Effector memory CD8-positive, alpha-beta T cell (primary cell): ENCODE measurements at regions not wholly inside any gene's neighbourhood (a gene's known extent, or its start where the extent isn't known, plus 50 kb on each side); places are given as distances from the start of the nearest gene placed in this dataset.
"Not testable (repeated sequence)": the region's sequence is repeated elsewhere in the genome, so short reads cannot be mapped to it uniquely, and the experiment has no call there.

Source experiments
- ATAC-seq: fragments of 150-1000 bp; cut with Tn5 transposase; replicated peaks from 2 replicates; pipeline ENCODE4 v1.10.0; 2021; ENCODE audit warnings: mild to moderate bottlenecking, moderate library complexity
- DNase-seq, 3 experiments: peaks; one replicate each; pipeline ENCODE4 v3.0.0; 2021
- H3K27ac Mint-ChIP-seq, 2 donors: one replicate each; pipeline ENCODE4 v1.8.0; 2022; ENCODE audit warnings: mild to moderate bottlenecking in 2 of 2, mixed read lengths in 2 of 2, moderate library complexity in 2 of 2
- H3K27me3 Mint-ChIP-seq, 2 donors: one replicate each; pipeline ENCODE4 v1.8.0; 2022; ENCODE audit warnings: mixed read lengths in 2 of 2
- H3K36me3 Mint-ChIP-seq: one replicate; pipeline ENCODE4 v1.8.0; 2022; ENCODE audit warnings: mild to moderate bottlenecking, moderate library complexity, mixed read lengths; ENCODE audit not compliant: insufficient read depth
- H3K4me1 Mint-ChIP-seq, 2 donors: one replicate each; pipeline ENCODE4 v1.8.0; 2022; ENCODE audit warnings: low read depth in 2 of 2, mixed read lengths in 2 of 2
- H3K4me3 Mint-ChIP-seq, 2 donors: one replicate each; pipeline ENCODE4 v1.8.0; 2022; ENCODE audit warnings: mild to moderate bottlenecking in 2 of 2, mixed read lengths in 2 of 2, moderate library complexity in 2 of 2
- H3K9me3 Mint-ChIP-seq, 2 donors: one replicate each; pipeline ENCODE4 v1.8.0; 2022; ENCODE audit warnings: mixed read lengths in 2 of 2

DNA sequence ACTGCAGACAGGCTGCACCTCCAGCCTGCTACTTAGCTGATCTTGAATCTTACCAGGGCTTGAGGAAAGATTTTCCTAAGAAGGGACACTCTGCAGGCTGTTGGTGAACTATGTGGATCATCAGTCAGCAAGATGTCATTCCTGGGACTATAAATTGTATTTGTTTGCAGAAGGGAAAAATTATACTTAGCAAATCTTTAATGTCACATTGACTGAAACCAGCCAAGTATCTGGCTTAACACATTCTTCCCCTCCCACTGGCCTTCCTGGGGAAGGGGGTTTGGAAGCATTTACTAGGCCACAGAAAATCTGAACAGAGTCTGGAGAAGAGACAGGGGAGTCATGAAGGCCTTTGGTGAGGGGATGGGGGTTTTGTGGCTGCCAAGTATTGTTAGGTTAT, 156.7 kb upstream of the EOLA2 start:
- Mint-ChIP-seq H3K9me3 (no peaks in the 10 kb centered on the region), H3K36me3 (no peaks in the 10 kb centered on the region), H3K27me3 (peaks cover 0 to 14% of the 10 kb centered on the region in 2 donors), H3K4me3 (no peak overlapping the region), H3K4me1 (no peaks in the 10 kb centered on the region), H3K27ac (no peak overlapping the region)
- DNase-seq (no peak), ATAC-seq (no peak)

DNA sequence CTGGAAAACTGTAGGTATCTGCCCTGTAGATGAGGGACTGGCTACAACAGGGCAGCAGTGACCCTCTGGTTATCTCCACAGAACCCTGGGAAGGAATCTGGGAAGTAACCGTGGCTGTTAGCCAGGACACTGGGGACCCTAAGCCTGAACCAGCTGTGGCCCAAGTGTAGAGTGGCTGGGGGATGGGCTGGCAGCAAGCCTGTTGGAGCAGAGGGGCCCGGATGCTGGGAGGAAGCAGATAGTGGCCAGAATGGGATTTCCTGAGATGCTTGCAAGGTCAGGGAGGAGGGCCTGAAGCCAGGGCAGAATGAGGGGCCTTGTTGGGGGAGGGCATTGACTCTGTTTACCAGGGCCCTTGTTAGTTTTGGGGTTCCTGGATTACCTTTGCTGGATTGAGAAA, 161.0 kb upstream of the EOLA2 start:
- Mint-ChIP-seq H3K4me1 (no peaks in the 10 kb centered on the region), H3K4me3 (no peak overlapping the region), H3K27me3 (peaks cover 0 to 6% of the 10 kb centered on the region in 2 donors), H3K27ac (no peak overlapping the region), H3K9me3 (no peaks in the 10 kb centered on the region), H3K36me3 (no peaks in the 10 kb centered on the region)
- ATAC-seq, result no peak
- no peak for DNase-seq

DNA sequence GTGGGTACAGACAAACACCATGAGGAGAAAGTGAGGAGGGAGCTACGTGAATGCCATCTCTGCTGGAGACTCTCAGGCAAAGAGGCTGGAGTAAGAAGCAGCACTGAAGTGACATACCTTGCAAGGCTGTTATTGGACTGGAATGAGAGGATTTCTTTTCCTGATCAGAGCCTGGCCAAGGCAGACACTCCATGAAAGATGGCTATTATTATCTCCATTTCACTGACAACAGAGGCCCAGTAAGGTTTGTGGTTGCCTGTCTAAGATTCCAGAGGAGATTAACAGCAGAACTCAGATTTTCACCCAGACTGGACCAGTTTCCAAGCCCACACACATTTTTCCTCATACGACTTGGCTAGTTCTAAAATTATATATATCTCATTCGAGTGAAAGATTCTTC, 162.0 kb upstream of the EOLA2 start:
- H3K4me1 Mint-ChIP-seq, result no peaks in the 10 kb centered on the region
- no peak overlapping the region for H3K4me3 Mint-ChIP-seq
- H3K9me3 Mint-ChIP-seq, result no peaks in the 10 kb centered on the region
- H3K36me3 Mint-ChIP-seq, result no peaks in the 10 kb centered on the region
- peaks cover 0 to 6% of the 10 kb centered on the region in 2 donors for H3K27me3 Mint-ChIP-seq
- no peak for DNase-seq
- ATAC-seq, result no peak
- no peak overlapping the region for H3K27ac Mint-ChIP-seq

DNA sequence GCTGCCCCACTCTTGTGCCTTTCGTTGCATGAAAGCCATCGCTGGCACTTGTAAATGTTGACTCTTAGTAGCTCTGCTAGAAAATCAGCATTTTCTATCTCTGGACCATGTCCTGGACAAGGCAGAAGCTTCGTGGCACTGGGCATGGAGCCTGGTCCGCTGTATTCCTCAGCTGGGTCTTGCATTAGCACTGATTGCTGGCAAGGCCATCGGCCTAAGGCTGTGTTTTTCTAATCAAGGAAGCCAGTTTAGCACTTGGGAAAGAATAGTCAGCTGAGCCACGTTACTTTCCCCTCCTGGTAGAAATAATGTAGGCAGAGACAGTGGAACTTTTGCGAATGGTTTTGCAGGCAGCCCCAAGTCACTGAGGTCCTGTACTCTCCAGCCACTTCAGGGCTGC, 180.2 kb upstream of the EOLA2 start:
- no peak for ATAC-seq
- peaks cover 11 to 44% of the 10 kb centered on the region in 2 donors for H3K27me3 Mint-ChIP-seq
- no peaks in the 10 kb centered on the region for H3K36me3 Mint-ChIP-seq
- no peak for DNase-seq
- no peak overlapping the region for H3K4me3 Mint-ChIP-seq
- no peaks in the 10 kb centered on the region for H3K9me3 Mint-ChIP-seq
- H3K27ac Mint-ChIP-seq, result no peak overlapping the region
- H3K4me1 Mint-ChIP-seq, result no peaks in the 10 kb centered on the region

DNA sequence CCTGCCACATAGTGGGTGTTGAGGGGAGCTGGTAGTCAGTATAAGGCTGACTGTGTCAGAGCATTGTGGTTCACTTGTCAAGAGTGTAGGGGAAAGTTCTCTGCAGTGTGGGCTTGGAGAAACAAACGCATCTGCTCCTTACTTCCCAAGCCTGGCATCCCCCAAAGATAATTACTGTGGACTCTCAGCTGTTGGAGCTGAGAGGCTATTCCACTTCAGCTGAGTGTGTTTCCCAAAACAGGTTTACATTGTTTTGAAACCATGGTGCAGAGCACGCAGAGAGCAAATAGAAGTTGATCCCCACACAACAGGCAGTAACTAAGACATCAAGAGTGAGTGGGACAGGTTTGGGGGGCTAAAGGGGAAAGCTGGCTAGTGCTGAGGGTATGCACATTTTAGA, 181.0 kb upstream of the EOLA2 start:
- Mint-ChIP-seq H3K36me3 (no peaks in the 10 kb centered on the region), H3K27me3 (peaks cover 18 to 43% of the 10 kb centered on the region in 2 donors), H3K9me3 (no peaks in the 10 kb centered on the region), H3K4me1 (no peaks in the 10 kb centered on the region), H3K4me3 (no peak overlapping the region), H3K27ac (no peak overlapping the region)
- ATAC-seq, result no peak
- no peak for DNase-seq

DNA sequence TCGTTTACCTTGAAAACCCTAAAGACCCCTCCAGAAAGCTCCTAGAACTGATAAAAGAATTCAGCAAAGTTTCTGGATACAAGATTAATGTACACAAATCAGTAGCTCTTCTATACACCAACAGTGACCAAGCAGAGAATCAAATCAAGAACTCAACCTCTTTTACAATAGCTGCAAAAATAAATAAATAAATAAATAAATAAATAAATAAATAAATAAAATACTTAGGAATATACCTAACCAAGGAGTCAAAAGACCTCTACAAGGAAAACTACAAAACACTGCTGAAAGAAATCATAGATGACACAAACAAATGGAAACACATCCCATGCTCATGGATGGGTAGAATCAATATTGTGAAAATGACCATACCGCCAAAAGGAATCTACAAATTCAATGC, 186.8 kb upstream of the EOLA2 start:
- H3K27me3 Mint-ChIP-seq, result peaks cover 14 to 30% of the 10 kb centered on the region in 2 donors
- ATAC-seq, H3K36me3 Mint-ChIP-seq, H3K27ac Mint-ChIP-seq, H3K9me3 Mint-ChIP-seq, H3K4me1 Mint-ChIP-seq, DNase-seq, H3K4me3 Mint-ChIP-seq: not testable (repeated sequence)

DNA sequence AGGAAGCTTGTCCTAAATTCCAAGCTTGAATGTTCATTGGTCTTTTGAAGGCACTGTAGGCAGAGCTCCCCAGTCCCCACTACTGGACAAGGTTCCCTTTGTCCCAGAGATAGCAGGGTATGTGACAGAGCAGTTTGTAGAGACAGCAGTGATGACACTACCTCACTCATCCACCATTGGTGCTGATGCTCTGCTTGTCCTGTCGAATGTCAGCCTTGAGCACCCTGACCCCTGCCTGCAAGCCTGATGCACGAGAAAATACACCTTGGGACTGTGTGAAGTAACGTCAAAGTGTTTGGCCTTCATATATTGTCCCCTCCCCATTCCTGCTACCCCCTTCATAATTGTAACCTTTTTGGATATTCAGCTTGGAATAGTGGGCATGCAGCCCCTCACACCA, 188.9 kb upstream of the EOLA2 start:
- Mint-ChIP-seq H3K27me3 (peaks cover 8 to 19% of the 10 kb centered on the region in 2 donors), H3K9me3 (no peaks in the 10 kb centered on the region), H3K4me3 (no peak overlapping the region), H3K36me3 (no peaks in the 10 kb centered on the region), H3K4me1 (no peaks in the 10 kb centered on the region), H3K27ac (no peak overlapping the region)
- DNase-seq (no peak), ATAC-seq (no peak)

DNA sequence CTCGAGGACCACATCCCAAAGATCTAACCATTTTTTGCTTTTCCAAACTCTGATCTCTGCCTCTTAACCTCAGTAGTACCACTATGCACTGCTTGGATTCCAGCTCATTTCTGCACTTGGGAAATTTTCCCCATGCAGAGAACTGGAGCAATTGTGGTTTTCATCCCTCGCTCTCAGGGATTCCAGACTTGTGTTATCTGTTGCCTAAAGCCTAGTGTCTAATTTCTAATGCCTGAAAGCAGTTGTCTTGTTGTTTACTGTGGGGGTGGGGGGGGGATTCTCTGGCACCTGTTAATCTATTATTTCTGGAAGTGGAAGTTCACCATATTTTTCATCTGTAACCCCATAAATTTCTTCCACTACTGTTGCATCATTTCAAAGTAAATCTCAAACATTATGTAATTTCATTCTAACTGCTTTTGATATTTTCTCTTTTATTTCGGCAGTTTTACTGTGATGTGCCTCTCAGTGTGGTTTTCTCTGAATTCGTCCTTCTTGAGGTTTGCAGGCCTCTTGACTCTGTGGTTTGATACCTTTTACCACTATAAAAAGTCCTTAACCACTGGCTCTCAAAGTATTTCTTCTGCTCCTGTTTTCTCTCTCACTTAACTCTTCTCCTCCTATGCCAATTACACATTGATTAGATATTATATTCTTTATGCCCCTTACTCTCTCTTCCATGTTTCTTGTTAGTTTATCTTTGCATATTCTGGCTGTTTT, 205.6 kb upstream of the EOLA2 start:
- no peak overlapping the region for H3K4me3 Mint-ChIP-seq

DNA sequence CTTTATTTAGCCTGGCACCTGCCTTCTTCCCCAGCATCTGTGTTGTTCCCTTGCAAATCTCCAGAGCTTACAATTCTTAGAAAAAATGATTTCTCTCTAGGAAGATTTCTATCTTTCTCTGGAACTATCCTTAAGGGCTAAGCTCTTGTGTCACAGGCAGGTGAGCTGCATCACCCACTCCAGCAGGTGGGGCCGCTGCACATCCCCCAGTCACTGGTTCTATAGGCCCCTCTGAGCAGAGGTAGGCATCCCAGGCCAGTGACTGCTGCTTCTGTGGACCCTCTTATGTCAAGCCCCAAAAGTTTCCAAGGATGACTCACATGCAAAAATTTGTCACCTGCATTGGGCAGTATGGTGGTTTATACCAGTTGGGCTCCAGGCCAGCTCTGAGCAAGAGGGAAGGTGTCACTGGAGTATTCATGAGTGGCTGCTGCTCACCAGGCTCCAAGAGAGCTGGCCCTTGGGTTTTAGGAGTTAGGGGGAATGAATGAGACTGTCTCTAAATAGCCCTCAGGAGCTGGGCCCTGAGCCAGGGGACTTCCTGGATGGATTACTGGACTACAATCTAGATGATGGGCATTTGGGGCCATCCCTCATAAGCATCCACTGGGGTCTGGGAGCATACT, 208.1 kb upstream of the EOLA2 start:
- Mint-ChIP-seq H3K27ac (no peak overlapping the region), H3K27me3 (peaks cover 6 to 7% of the 10 kb centered on the region in 2 donors), H3K9me3 (no peaks in the 10 kb centered on the region), H3K4me3 (no peak overlapping the region), H3K36me3 (no peaks in the 10 kb centered on the region), H3K4me1 (peaks cover 0 to 4% of the 10 kb centered on the region in 2 donors)
- DNase-seq (no peak), ATAC-seq (no peak)

More for the DNA sequence above, 205.6 kb upstream of the EOLA2 start:
- Mint-ChIP-seq H3K4me1 (peaks cover 0 to 4% of the 10 kb centered on the region in 2 donors), H3K9me3 (no peaks in the 10 kb centered on the region), H3K27me3 (peaks cover 6 to 12% of the 10 kb centered on the region in 2 donors), H3K27ac (no peak overlapping the region), H3K36me3 (no peaks in the 10 kb centered on the region)
- ATAC-seq (no peak), DNase-seq (no peak)

DNA sequence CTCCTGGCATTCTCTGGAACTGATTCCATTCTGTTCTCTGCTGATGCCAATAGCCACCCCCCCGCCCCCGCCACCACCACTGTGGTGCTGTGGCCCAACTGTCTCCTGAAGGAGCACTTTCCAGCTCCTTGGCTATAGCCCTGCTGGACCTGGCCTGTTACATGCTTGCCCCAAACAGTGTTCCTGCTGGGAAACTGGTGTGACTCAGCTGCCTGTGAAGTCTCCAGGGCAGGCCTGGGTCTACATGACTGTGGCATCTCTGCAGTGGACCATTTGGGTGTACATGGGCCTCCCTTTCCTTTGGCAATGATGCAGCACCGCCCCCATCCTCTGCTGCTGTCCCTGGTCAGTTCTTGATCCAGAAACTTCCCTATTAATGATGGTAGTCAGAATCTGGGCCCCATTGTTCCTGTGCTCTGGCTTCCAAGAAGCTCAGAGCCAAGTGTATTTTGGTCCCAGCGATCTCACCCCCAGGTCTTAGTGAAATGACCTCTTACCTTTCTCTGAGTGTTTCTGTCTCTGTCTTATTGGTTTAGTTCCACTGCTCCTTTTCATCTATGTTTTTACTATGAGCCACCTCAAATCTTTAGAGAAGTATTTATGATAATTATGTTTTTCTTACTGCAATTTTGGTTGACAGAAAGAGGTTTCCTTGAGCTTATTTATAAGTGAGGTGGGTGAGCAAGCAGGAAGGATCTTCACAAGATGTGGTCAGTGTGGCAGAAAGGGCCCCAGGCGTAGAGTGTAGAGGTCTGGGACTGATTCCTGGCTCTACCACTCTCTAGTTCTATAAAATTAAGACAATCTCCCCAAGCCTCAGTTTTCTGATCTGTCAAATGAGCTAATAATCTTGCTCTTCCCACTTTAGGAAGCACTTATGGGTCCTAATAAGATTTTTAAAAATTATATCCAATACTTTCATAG, 210.7 kb upstream of the EOLA2 start:
- H3K9me3 Mint-ChIP-seq, result no peaks in the 10 kb centered on the region
- DNase-seq, result no peak
- no peaks in the 10 kb centered on the region for H3K36me3 Mint-ChIP-seq

DNA sequence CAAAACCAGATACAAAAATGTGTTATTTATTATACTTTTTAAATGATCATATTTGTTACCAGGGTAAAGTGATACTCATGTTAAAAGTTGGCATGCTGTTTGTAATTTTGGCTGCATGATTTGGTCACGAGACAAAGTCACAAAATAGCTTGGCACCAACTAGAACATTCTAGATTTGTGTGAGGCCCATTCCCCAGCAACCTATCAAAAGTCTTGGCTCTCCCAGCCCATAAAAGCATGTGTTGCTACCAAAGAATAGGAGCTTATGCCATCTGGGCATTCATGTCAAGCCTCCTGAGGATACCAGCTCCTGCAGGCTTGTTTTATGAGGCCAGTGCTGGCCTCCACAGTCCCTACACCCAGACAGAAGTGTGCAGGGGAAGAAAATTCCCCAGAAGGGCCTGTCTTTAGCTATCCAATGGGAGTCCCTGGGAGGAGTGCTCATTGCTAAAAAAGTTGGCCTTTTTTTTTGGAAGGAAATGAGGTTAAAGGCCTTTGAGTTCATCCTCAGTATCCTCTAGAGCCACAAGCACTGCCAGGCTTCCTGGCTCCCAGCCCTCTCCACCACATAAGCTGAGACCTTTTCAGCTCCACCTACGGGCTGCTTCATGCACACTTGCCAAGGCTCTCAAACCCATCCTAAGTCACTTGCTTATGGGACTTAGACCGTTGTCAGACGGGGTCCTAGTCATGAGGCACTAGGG, 211.9 kb upstream of the EOLA2 start:
- no peak overlapping the region for H3K27ac Mint-ChIP-seq
- no peak overlapping the region for H3K4me3 Mint-ChIP-seq
- no peaks in the 10 kb centered on the region for H3K9me3 Mint-ChIP-seq
- ATAC-seq (no peak), DNase-seq (no peak)
- H3K36me3 Mint-ChIP-seq, result no peaks in the 10 kb centered on the region
- H3K4me1 Mint-ChIP-seq, result no peaks in the 10 kb centered on the region
- H3K27me3 Mint-ChIP-seq, result peaks cover 0 to 6% of the 10 kb centered on the region in 2 donors

More for the DNA sequence above, 210.7 kb upstream of the EOLA2 start:
- H3K4me1 Mint-ChIP-seq, result peaks cover 0 to 4% of the 10 kb centered on the region in 2 donors
- peaks cover 0 to 6% of the 10 kb centered on the region in 2 donors for H3K27me3 Mint-ChIP-seq
- H3K27ac Mint-ChIP-seq, result no peak overlapping the region
- ATAC-seq, result no peak
- no peak overlapping the region for H3K4me3 Mint-ChIP-seq

DNA sequence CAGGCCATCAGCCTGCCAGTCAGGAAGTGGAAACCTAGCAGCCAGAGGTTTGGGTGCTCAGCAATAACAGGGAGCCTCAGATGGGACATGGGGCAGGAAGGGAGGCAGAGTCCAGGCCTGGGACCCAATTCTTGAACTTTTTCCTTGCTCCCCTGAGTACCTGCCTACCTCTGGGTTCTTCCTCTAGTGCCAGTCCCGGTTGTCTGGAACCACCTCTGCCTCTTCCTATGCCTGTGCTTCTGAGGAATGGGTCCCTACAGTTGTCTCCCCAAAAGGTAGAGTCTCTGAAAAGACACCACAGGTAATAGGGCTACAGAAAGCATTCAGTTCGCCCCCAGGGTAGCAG, 212.4 kb upstream of the MAMLD1 start:
- Mint-ChIP-seq H3K4me3 (no peak overlapping the region), H3K9me3 (no peaks in the 10 kb centered on the region), H3K27me3 (peaks cover 0 to 6% of the 10 kb centered on the region in 2 donors), H3K27ac (no peak overlapping the region), H3K36me3 (no peaks in the 10 kb centered on the region), H3K4me1 (no peaks in the 10 kb centered on the region)
- DNase-seq (no peak), ATAC-seq (no peak)

DNA sequence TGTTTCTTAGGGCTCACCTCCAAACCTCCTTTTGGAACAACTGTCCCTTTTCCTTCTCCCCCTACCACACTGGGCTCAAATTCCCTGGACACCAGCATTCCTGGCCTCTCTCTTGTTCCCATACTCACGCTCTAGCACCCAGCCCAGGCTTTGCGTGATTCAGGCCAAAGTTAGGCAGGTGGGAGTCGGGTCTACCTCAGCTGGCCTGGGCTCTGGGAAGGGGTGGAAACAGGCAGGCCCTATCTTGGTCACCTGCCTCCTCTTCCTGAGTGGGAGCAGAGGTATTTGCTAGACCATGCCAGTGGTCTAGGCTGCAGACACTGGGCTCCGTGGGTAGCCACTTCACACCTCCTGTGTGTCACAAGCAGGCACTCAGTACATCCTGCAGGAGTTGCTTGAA, 211.1 kb upstream of the MAMLD1 start:
- H3K27me3 Mint-ChIP-seq, result no peaks in the 10 kb centered on the region
- no peak overlapping the region for H3K4me3 Mint-ChIP-seq
- H3K27ac Mint-ChIP-seq, result no peak overlapping the region
- no peaks in the 10 kb centered on the region for H3K9me3 Mint-ChIP-seq
- DNase-seq (no peak), ATAC-seq (no peak)
- no peaks in the 10 kb centered on the region for H3K36me3 Mint-ChIP-seq
- H3K4me1 Mint-ChIP-seq, result no peaks in the 10 kb centered on the region
